SK-N-SH (cell line): ENCODE measurements at regions not wholly inside any gene's neighbourhood (a gene's known extent, or its start where the extent isn't known, plus 50 kb on each side); places are given as distances from the start of the nearest gene placed in this dataset.

ENCODE experiments used
- CTCF ChIA-PET: fragments of 300-600, 350-600 bp; formaldehyde crosslinking; extraction: SDS; loops from one replicate; lab custom pipeline; 2021; lab: Yijun Ruan, JAX
- POLR2A ChIA-PET: fragments of 350-600 bp; sonication (Branson Sonifier 250); formaldehyde crosslinking; extraction: SDS; loops from one replicate; lab custom pipeline; 2020; ENCODE audit warnings: antibody characterized with exemption, inconsistent platforms; lab: Yijun Ruan, JAX
- DNase-seq: peaks from one replicate; pipeline ENCODE4 v3.0.0; 2012
- H2AFZ ChIP-seq: fragments of 200-600 bp; sonication (generic); 2 replicates; pipeline ENCODE4 v1.8.1; 2016; ENCODE audit warnings: antibody characterized with exemption, mild to moderate bottlenecking, low read depth
- H3F3A ChIP-seq: fragments of 200-600 bp; sonication (generic); replicated peaks from 2 replicates; pipeline ENCODE3; 2016; ENCODE audit warnings: antibody characterized with exemption, mild to moderate bottlenecking; ENCODE audit not compliant: insufficient read depth
- H3K27ac ChIP-seq, 2 experiments: fragments of 200-500 bp in 1 of 2; fragments of 200-600 bp in 1 of 2; sonication (Bioruptor generic) in 1 of 2; sonication (generic), shearing (Covaris generic) in 1 of 2; 2 replicates each; pipeline versions ENCODE4 v1.5.1 to v1.6.1; 2014 to 2016; ENCODE audit warnings: low read depth in 2 of 2, inconsistent platforms in 1 of 2, low read length in 1 of 2, mild to moderate bottlenecking in 1 of 2, mixed read lengths in 1 of 2
- H3K27me3 ChIP-seq: fragments of 200-600 bp; sonication (generic), shearing (Covaris generic); 2 replicates; pipeline ENCODE4 v1.6.1; 2016; ENCODE audit warnings: mixed run types; ENCODE audit not compliant: insufficient read depth
- H3K36me3 ChIP-seq, 2 experiments: fragments of 200-500 bp in 1 of 2; fragments of 200-600 bp in 1 of 2; sonication (Bioruptor generic) in 1 of 2; sonication (generic) in 1 of 2; replicated peaks in 1 of 2; 2 replicates each; pipeline versions ENCODE3 to v1.5.1; 2014 to 2016; ENCODE audit warnings: low read length in 1 of 2, mild to moderate bottlenecking in 1 of 2; ENCODE audit not compliant: insufficient read depth in 2 of 2, control insufficient read depth in 1 of 2
- H3K4me1 ChIP-seq, 2 experiments: fragments of 200-500 bp in 1 of 2; fragments of 200-600 bp in 1 of 2; sonication (Bioruptor generic) in 1 of 2; sonication (generic), shearing (Covaris generic) in 1 of 2; 2 replicates each; pipeline versions ENCODE4 v1.5.1 to v1.6.1; 2014 to 2016; ENCODE audit warnings: low read depth in 1 of 2, low read length in 1 of 2, mixed run types in 1 of 2; ENCODE audit not compliant: insufficient read depth in 2 of 2, control insufficient read depth in 1 of 2
- H3K4me2 ChIP-seq: fragments of 200-600 bp; sonication (generic), shearing (Covaris generic); 2 replicates; pipeline ENCODE4 v1.6.1; 2017; ENCODE audit warnings: mixed run types
- H3K4me3 ChIP-seq, 2 experiments: fragments of 200-500 bp in 1 of 2; fragments of 200-600 bp in 1 of 2; sonication (Bioruptor generic) in 1 of 2; sonication (generic), shearing (Covaris generic) in 1 of 2; 2 replicates each; pipeline versions ENCODE4 v1.5.1 to v1.8.1; 2014 to 2016; ENCODE audit warnings: low read depth in 2 of 2, inconsistent platforms in 1 of 2, low read length in 1 of 2, mild to moderate bottlenecking in 1 of 2, mixed read lengths in 1 of 2, moderate library complexity in 1 of 2
- H3K79me2 ChIP-seq: fragments of 200-600 bp; sonication (generic); 2 replicates; pipeline ENCODE4 v1.8.1; 2017; ENCODE audit warnings: mild to moderate bottlenecking; ENCODE audit not compliant: insufficient read depth
- H3K9ac ChIP-seq: fragments of 200-600 bp; sonication (generic); 2 replicates; pipeline ENCODE4 v1.6.1; 2017; ENCODE audit warnings: mixed run types
- H3K9me2 ChIP-seq: fragments of 200-600 bp; sonication (generic); 2 replicates; pipeline ENCODE4 v1.6.1; 2017; ENCODE audit warnings: mixed run types
- H3K9me3 ChIP-seq: fragments of 200-600 bp; sonication (generic); 2 replicates; pipeline ENCODE4 v1.6.1; 2017; ENCODE audit warnings: mixed run types, mild to moderate bottlenecking, moderate library complexity
- H4K20me1 ChIP-seq: fragments of 200-600 bp; sonication (generic); 2 replicates; pipeline ENCODE4 v1.6.1; 2017; ENCODE audit warnings: mild to moderate bottlenecking, mixed run types; ENCODE audit not compliant: insufficient read depth
- CTCF ChIP-seq: fragments of 200-600 bp; sonication (generic); IDR thresholded peaks from 2 replicates; pipeline ENCODE4 v1.6.1; 2017; ENCODE audit warnings: antibody characterized with exemption, mild to moderate bottlenecking, moderate library complexity
- EP300 ChIP-seq, 2 experiments: IDR thresholded peaks; 2 replicates each; pipeline versions ENCODE4 v1.4.0 to v1.6.1; 2012; ENCODE audit warnings: borderline replicate concordance in 1 of 2, low read depth in 1 of 2, low read length in 1 of 2
- GABPA ChIP-seq: IDR thresholded peaks from 2 replicates; pipeline ENCODE4 v1.4.0; 2012; ENCODE audit warnings: low read depth, mild to moderate bottlenecking
- GATA2 ChIP-seq: sonication (generic); formaldehyde crosslinking; IDR thresholded peaks from 2 replicates; pipeline ENCODE4 v1.5.0; 2020; ENCODE audit warnings: mild to moderate bottlenecking, missing genetic modification reagents
- IRF3 ChIP-seq: fragments of 150-350 bp; IDR thresholded peaks from 2 replicates; pipeline ENCODE4 v1.6.1; 2016; ENCODE audit warnings: mild to moderate bottlenecking, low read depth, low read length
- MXI1 ChIP-seq: IDR thresholded peaks from 2 replicates; pipeline ENCODE4 v1.6.1; 2012; ENCODE audit warnings: mild to moderate bottlenecking, low read depth, low read length, improper control_type of control experiment
- PBX3 ChIP-seq: IDR thresholded peaks from 2 replicates; pipeline ENCODE4; 2012
- RXRA ChIP-seq: IDR thresholded peaks from 2 replicates; pipeline ENCODE4 v1.4.0; 2012; ENCODE audit warnings: low read depth, mild to moderate bottlenecking, borderline replicate concordance
- SMC3 ChIP-seq: IDR thresholded peaks from 2 replicates; pipeline ENCODE4 v1.6.1; 2012; ENCODE audit warnings: low read depth, low read length, improper control_type of control experiment
- YY1 ChIP-seq: IDR thresholded peaks from 2 replicates; pipeline ENCODE4 v1.4.0; 2012; ENCODE audit warnings: low read depth, mild to moderate bottlenecking
- WGBS: methylation state at CpG from one replicate; pipeline ENCODE4 v1.1.6; 2017; ENCODE audit warnings: low lambda C conversion rate; 5-methylcytosine and 5-hydroxymethylcytosine counted together

- Histone ChIP-seq H3K27ac (no peak overlapping the region), H4K20me1 (no peaks in the 10 kb centered on the region), H3K4me1 (no peaks in the 10 kb centered on the region; a peak in 1 of 4 replicates), H3K4me3 (no peak overlapping the region), H3K9me3 (no peaks in the 10 kb centered on the region; the same call in 1 of the 2 replicates), H2AFZ (no peak overlapping the region), H3K9me2 (no peaks in the 10 kb centered on the region), H3K4me2 (no peak overlapping the region), H3K27me3 (no peaks in the 10 kb centered on the region), H3K79me2 (no peaks in the 10 kb centered on the region), H3F3A (no peaks in the 10 kb centered on the region), H3K9ac (no peak overlapping the region), H3K36me3 (no peaks in the 10 kb centered on the region)
- ChIA-PET CTCF (interaction anchor here (1.1 kb wide), 1 partner anchor 14 kb away, joined by 3 read pairs; no protein-coding TSS in a partner anchor), POLR2A (no interaction called here)
- DNase-seq = no peak
- TF ChIP-seq RXRA = no peak
- no peak for TF ChIP-seq CTCF
- TF ChIP-seq SMC3 = no peak
- TF ChIP-seq GATA2 (CRISPR knock-in tag) = no peak
Observed at GRCh38 chr17:13323990-13324389, 277.7 kb downstream of the HS3ST3A1 start.

- H3K4me2 ChIP-seq = no peak overlapping the region
- H3K79me2 ChIP-seq = no peaks in the 10 kb centered on the region
- H3F3A ChIP-seq = no peaks in the 10 kb centered on the region
- POLR2A ChIA-PET = no interaction called here
- DNase-seq = no peak
- H3K4me3 ChIP-seq = no peak overlapping the region
- no peaks in the 10 kb centered on the region for H3K36me3 ChIP-seq
- no peaks in the 10 kb centered on the region for H3K27me3 ChIP-seq
- no peaks in the 10 kb centered on the region for H3K9me2 ChIP-seq
- H3K9me3 ChIP-seq = no peaks in the 10 kb centered on the region; the same call in 1 of the 2 replicates
- H4K20me1 ChIP-seq = no peaks in the 10 kb centered on the region
- no peak overlapping the region for H3K27ac ChIP-seq
- H3K9ac ChIP-seq = no peak overlapping the region
- TF ChIP-seq EP300 (IDR thresholded peaks at IDR 0.05; ENCODE audit: borderline replicate concordance in 1 of 2, low read depth in 1 of 2, low read length in 1 of 2) (no peak), YY1 (no peak), PBX3 (no peak), MXI1 (no peak), IRF3 (no peak), CTCF (no peak), GABPA (no peak)
- no peak overlapping the region for H2AFZ ChIP-seq
- CTCF ChIA-PET = no interaction called here
- WGBS = 94% methylated on average over 3 of the region's 3 CpGs
- H3K4me1 ChIP-seq = no peaks in the 10 kb centered on the region; a peak in 1 of 4 replicates
Observed at GRCh38 chr17:13321951-13322701, 279.6 kb downstream of the HS3ST3A1 start.
